Cardiac fibroblast (primary cell): ENCODE measurements at regions not wholly inside any gene's neighbourhood (a gene's known extent, or its start where the extent isn't known, plus 50 kb on each side); places are given as distances from the start of the nearest gene placed in this dataset.

Source experiments
- DNase-seq, 2 donors: peaks; one replicate each; pipeline versions ENCODE4 v3.0.0 to v3.0.0-alpha.2; 2010; ENCODE audit warnings: low read depth in 2 of 2
- H3K4me3 ChIP-seq, 2 donors: replicated peaks in 1 of 2; 1 replicate in 1 of 2; 2 replicates in 1 of 2; pipeline ENCODE4 v1.5.1; 2011; ENCODE audit warnings: low read depth in 2 of 2, low read length in 2 of 2, mild to moderate bottlenecking in 2 of 2, moderate library complexity in 1 of 2
- CTCF ChIP-seq: IDR thresholded peaks from one replicate; pipeline ENCODE4 v1.5.1; 2011; ENCODE audit warnings: low read depth, mild to moderate bottlenecking, low read length, inconsistent platforms

GRCh38 chr14:97446087-97446486 lies 648.9 kb downstream of the VRK1 start:
- DNase-seq, result no peak
- no peak for TF ChIP-seq CTCF
- H3K4me3 ChIP-seq, result no peak overlapping the region

DNA sequence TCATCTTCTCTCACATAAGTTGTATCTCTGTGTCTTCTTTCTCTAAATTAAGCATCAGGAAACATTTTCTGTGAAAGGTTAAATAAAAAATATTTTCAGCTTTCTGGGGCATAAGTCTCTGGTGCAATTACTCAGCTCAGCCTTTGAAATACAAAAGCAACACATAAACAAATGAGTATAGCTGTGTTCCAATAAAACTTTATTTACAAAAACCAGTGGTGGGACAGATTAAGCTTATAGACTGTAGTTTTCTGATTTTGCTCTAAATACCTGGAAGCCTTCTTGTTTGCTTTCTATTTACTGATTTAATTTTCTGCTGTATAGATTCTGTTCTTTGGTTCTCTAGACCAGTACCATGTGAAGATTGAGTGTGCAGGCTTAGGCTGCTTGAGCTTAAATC lies 655.1 kb downstream of the VRK1 start:
- TF ChIP-seq CTCF, result no peak
- H3K4me3 ChIP-seq, result no peak overlapping the region
- DNase-seq, result no peak

DNA sequence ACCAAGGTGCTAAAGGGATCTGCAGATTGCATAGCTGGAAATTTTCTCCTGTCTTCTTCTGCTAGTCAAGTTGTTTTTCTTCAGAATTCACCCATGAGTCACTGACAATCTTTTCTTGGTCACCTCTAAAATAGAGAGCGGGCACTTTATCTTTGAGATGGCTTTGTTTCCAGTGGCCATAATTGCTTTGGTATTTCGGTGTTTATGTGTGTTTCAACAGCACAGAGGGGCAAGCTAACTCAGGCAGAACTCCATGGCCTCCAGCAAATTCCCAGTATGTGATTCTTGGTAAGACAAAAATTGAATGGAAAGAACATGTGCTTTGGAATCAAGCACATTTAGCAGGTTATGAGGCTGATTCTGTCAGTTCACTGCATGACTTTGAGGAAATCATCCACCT lies 656.8 kb downstream of the VRK1 start:
- DNase-seq, result no peak
- no peak overlapping the region for H3K4me3 ChIP-seq
- no peak for TF ChIP-seq CTCF

DNA sequence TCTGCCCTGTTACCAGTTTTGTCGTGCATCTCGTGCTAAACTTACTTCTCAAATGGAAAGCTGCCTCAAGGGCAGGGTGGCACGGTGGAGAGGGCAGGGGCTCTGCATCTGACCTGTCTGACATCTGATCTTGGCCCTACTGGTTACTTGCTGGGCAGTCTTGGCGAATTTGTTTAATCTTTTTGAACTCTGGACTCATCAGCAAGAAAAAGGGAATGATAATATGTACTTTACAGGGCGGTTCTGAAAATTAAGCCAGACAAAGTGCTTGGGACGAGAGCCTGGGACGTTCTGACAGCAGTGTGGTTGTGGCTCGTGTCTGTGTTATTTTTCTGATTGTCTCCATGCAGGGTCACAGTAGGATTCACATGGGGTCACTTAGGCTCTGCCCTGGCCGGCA lies 659.3 kb downstream of the VRK1 start:
- H3K4me3 ChIP-seq, result no peak overlapping the region
- no peak for DNase-seq
- TF ChIP-seq CTCF, result no peak

- no peak for DNase-seq
- no peak overlapping the region for H3K4me3 ChIP-seq
These were observed 659.8 kb downstream of the VRK1 start for GRCh38 chr14:97456958-97457357.

GRCh38 chr14:97457575-97458085 lies 660.4 kb downstream of the VRK1 start:
- no peak overlapping the region for H3K4me3 ChIP-seq
- TF ChIP-seq CTCF, result no peak
- DNase-seq, result no peak

More at GRCh38 chr14:97456958-97457357, 659.8 kb downstream of the VRK1 start:
- no peak for TF ChIP-seq CTCF

- no peak for TF ChIP-seq CTCF
- H3K4me3 ChIP-seq, result no peak overlapping the region
- no peak for DNase-seq
These were observed 661.1 kb downstream of the VRK1 start for GRCh38 chr14:97458255-97458654.
